ENCODE measurements at regions not wholly inside any gene's neighbourhood (a gene's known extent, or its start where the extent isn't known, plus 50 kb on each side); places are given as distances from the start of the nearest gene placed in this dataset.
"Not testable (repeated sequence)": the region's sequence is repeated elsewhere in the genome, so short reads cannot be mapped to it uniquely, and the experiment has no call there.

DNA sequence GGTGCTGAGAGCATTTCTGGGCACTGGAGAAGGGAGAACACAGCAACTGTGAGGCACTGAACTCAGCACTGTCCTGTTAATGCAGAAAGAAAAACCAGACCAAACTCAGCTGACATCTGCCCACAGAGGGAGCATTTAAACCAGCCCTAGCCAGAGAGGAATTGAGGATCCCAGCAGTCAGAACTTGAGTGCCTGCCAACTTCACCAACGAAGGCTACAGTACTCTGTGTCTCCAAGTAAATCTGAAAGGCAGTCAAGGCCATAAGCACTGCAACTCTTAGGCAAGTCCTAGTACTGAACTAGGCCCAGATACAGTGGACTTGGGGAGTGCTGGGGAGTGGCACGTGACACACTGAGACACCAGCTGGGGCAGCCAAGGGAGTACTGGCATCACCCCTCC is 176.2 kb upstream of the ZC3H15 start:
- H3K4me3 Mint-ChIP-seq: no peak overlapping the region
- peaks cover 24 to 34% of the 10 kb centered on the region in 2 donors for H3K9me3 Mint-ChIP-seq
- H3K4me1 Mint-ChIP-seq: no peaks in the 10 kb centered on the region
- DNase-seq (no peak), ATAC-seq (no peak)
- H3K27me3 Mint-ChIP-seq: no peaks in the 10 kb centered on the region
- no peak overlapping the region for H3K27ac Mint-ChIP-seq

DNA sequence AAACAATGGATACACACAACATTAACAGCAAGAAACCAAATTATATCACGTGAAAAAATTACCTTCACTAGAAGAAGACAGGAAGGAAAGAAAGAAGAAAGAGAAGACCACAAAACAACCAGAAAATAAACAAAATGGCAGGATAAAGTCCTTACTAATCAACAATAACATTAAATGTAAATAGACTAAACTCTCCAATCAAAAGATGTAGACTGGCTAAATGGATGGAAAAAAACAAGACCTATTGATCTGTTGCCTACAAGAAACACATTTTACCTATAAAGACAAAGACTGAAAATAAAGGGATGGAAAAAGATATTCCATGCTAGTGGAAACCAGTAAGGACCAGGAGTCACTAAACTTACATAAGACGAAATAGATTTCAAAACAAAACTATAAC is 167.0 kb upstream of the ZC3H15 start:
- no peaks in the 10 kb centered on the region for H3K4me1 Mint-ChIP-seq
- peaks cover 39 to 48% of the 10 kb centered on the region in 2 donors for H3K9me3 Mint-ChIP-seq
- H3K4me3 Mint-ChIP-seq: no peak overlapping the region
- no peaks in the 10 kb centered on the region for H3K27me3 Mint-ChIP-seq
- no peak for ATAC-seq
- no peak for DNase-seq
- no peak overlapping the region for H3K27ac Mint-ChIP-seq

DNA sequence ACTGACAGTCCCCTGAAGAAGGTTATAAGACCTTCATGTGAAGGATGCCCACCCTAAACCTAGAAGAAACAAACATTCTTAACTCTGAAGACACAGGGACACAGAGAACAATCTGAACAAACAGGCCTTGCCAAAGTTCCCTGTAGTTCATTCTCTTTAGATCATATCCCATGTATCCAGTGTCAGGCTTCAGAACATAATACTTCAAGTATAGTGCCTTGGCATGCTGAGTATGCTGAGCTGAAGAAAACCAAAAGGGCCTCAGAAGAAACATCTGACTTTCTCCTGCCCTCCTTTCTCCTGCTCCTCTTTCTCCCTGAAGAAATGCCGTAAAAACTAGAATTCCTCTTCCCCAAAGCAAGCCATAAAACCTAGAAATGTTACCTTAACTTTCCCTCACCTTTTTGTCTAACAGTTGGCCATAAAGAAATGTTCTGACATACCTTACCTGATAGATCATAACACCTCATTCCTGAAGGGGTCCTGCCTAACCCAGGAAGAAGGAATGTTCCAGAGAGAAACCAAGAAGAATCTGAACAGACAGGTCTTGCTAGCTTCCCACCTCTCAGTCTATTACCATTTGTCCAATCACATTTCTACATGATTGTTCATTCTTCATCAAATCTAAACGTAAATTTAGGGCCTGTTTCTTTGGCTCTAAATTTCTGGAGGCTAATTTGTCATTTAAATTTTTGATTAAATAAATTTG is 160.1 kb upstream of the ZC3H15 start:
- Mint-ChIP-seq H3K27ac (peak overlapping the region in 1 of 2 donors; percentile 29), H3K9me3 (peaks cover 26 to 29% of the 10 kb centered on the region in 2 donors), H3K4me3 (no peak overlapping the region), H3K4me1 (no peaks in the 10 kb centered on the region), H3K27me3 (no peaks in the 10 kb centered on the region)
- no peak for DNase-seq
- no peak for ATAC-seq

DNA sequence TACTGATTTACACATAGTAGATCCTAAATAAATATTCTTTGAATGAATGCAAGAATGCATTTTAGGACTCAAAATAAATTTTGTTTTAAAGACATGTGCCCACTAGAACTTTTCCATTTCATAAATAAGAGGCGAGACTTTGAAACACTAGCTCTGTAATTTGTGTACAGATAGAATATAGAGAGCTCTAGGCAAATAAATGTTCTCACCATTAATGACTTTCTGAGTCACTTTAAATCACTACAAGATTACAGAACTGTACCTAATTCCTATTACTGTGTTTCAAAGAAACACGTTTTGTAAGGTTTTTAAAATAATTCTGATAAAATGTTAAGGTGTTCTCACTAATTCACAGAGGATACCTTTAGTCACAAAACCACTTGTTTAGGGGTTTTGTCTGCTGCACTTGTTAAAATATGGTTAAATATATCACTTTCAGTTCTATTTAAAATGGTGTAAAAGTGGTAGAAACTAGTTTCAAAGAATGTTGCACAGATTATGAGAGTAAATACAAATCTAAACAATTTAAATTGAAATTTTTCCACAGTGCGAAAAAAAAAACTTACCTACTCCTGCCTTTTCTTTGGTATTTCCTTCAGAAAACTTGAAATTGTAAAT is 158.7 kb upstream of the ZC3H15 start:
- Mint-ChIP-seq H3K4me3 (no peak overlapping the region), H3K27ac (no peak overlapping the region), H3K9me3 (peaks cover 26% of the 10 kb centered on the region in 2 donors), H3K4me1 (no peaks in the 10 kb centered on the region), H3K27me3 (no peaks in the 10 kb centered on the region)
- no peak for DNase-seq
- ATAC-seq: no peak

DNA sequence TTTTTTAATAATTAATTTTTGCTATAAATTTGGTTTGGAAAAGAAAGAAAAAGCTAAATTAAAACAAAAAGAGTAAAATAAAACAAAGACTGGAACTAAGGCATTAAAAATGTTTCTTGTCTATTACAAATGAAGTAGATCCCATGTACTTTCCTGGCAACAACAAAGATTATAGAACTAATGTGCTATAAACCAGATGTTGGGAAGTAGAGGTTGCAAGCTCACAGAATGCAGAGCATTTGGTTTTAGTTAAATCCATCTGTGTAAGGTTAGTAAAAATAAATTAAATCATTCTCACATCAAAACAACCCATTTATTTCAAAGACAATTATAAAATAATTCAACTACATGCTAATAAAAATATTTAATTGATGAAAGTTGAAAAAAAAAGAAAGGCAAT is 157.2 kb upstream of the ZC3H15 start:
- H3K27me3 Mint-ChIP-seq: no peaks in the 10 kb centered on the region
- DNase-seq (no peak), ATAC-seq (no peak)
- no peak overlapping the region for H3K4me3 Mint-ChIP-seq
- H3K9me3 Mint-ChIP-seq: peaks cover 14 to 15% of the 10 kb centered on the region in 2 donors
- no peaks in the 10 kb centered on the region for H3K4me1 Mint-ChIP-seq
- no peak overlapping the region for H3K27ac Mint-ChIP-seq

DNA sequence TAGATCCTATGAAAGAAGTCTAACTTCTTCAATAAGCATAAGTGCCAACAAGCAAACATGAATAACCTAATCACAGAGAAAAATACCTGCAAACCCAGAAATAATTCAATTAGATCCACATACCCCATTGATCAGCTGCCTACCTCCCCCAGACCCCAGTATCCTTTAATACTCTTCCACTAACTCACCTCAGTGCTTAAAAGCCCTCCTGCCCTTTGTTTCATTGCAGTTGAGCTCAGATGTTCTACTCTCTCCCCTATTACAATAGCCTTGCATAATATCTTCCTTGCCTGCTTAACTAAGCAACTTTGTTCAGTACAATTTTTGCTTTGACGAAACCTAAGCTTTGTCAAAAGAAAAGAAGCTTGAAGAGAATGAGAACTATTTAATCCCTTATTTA is 156.0 kb upstream of the ZC3H15 start:
- Mint-ChIP-seq H3K9me3 (peaks cover 15 to 18% of the 10 kb centered on the region in 2 donors), H3K27me3 (no peaks in the 10 kb centered on the region), H3K27ac (no peak overlapping the region), H3K4me1 (no peaks in the 10 kb centered on the region), H3K4me3 (no peak overlapping the region)
- ATAC-seq: no peak
- DNase-seq: no peak

DNA sequence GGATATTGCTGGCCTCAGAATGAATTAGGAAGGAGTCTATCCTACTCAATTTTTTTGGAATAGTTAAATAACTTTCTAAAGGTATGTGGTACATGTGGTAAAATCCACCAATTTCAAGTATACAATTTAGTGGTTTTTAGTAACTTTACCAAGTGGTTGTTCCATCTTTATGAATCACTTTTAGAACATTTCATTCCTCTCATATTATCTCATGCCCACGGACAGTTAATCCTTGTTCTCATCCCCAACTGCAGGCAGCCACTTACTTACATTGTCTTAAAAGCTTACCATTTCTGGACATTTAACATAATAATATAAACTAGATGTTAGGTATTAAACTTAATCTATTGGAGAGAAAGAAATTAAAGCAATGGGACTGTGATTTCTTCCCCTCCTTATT is 146.3 kb upstream of the ZC3H15 start:
- Mint-ChIP-seq H3K27ac (no peak overlapping the region), H3K4me1 (no peaks in the 10 kb centered on the region), H3K4me3 (no peak overlapping the region), H3K27me3 (no peaks in the 10 kb centered on the region), H3K9me3 (peaks cover 25% of the 10 kb centered on the region in 2 donors)
- no peak for ATAC-seq
- DNase-seq: no peak

DNA sequence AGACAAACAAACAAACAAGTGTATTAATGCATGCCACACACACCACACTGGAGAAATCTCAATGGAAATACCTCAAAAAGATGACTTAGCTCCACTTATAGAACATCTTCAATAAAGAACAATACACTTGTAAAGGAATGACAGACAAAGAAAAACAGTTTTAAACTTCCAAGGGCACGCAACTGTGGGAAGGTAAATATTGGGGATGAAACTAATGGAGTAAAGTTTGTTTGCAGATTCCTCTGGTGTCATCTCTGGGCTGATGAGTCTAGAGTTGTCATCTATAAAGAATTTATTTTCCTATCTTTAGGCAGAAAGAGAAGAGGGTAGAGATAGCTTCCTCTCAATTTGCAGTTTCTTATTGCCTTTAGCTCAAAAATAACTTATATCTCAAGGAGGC is 144.0 kb upstream of the ZC3H15 start:
- no peak for DNase-seq
- H3K27ac Mint-ChIP-seq: no peak overlapping the region
- ATAC-seq: no peak
- H3K4me1 Mint-ChIP-seq: no peaks in the 10 kb centered on the region
- H3K27me3 Mint-ChIP-seq: no peaks in the 10 kb centered on the region
- peaks cover 19 to 22% of the 10 kb centered on the region in 2 donors for H3K9me3 Mint-ChIP-seq
- H3K4me3 Mint-ChIP-seq: no peak overlapping the region

DNA sequence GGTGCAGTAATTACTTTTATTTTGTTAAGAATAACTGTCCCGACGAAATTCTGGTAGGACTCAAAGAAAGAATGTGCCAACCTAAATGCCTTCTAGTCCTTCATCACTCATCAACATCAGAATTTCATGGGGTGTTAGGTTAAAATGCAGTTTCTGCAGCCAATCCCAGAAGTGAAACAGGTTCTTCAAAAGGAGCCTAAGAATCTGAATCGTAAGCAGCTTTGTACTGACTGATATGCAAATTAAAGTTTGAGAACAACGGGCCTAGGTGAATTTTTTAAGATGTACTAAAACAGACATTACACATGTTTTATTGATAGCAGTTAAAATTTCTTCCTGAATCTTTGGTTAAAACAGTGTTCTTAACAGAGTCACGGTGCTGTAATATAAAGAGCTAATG is 140.3 kb upstream of the ZC3H15 start:
- no peaks in the 10 kb centered on the region for H3K4me1 Mint-ChIP-seq
- H3K27me3 Mint-ChIP-seq: no peaks in the 10 kb centered on the region
- no peak for ATAC-seq
- H3K4me3 Mint-ChIP-seq: no peak overlapping the region
- no peak for DNase-seq
- no peak overlapping the region for H3K27ac Mint-ChIP-seq
- peaks cover 8 to 11% of the 10 kb centered on the region in 2 donors for H3K9me3 Mint-ChIP-seq

DNA sequence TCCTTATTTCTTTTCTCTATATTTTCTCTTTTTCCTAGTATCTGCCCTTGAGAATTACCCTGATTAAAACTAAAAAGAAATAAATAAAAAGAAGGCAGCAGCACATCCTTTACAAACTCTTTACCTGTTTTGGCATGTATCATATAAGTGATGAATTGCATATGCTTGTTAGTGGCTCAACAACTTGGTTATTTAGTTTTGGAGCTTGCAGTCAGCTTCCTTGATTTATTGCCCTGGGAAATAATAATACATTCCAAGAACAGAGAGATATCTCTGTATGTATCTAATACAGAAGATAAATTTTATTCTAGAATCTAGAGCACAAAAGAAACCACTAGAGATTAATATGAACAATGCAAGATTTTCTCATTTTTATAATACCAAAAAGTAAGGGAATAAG is 139.8 kb upstream of the ZC3H15 start:
- ATAC-seq (no peak), DNase-seq (no peak)
- Mint-ChIP-seq H3K4me3 (no peak overlapping the region), H3K27ac (no peak overlapping the region), H3K27me3 (no peaks in the 10 kb centered on the region), H3K9me3 (peaks cover 8 to 13% of the 10 kb centered on the region in 2 donors), H3K4me1 (no peaks in the 10 kb centered on the region)

DNA sequence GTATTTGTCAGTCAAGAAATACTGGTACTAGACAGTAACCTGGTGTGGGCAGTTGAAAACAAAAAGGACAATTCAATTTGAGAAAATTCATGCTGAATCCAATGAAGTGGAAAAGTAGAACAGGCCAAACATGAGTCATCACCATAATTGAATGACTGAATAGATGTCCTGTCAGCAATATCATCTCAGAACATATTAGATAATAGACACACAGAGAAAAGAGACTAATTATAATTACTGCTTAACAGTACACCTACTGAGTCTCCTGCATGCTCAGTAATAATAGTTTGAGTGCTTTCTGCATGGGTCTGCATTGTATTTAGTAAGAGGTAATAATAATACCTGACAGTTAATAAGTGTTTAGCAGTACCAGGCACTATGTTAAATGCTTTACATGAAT is 138.6 kb upstream of the ZC3H15 start:
- ATAC-seq: no peak
- Mint-ChIP-seq H3K4me3 (no peak overlapping the region), H3K27me3 (no peaks in the 10 kb centered on the region), H3K9me3 (peaks cover 12 to 16% of the 10 kb centered on the region in 2 donors), H3K4me1 (no peaks in the 10 kb centered on the region), H3K27ac (no peak overlapping the region)
- DNase-seq: no peak

DNA sequence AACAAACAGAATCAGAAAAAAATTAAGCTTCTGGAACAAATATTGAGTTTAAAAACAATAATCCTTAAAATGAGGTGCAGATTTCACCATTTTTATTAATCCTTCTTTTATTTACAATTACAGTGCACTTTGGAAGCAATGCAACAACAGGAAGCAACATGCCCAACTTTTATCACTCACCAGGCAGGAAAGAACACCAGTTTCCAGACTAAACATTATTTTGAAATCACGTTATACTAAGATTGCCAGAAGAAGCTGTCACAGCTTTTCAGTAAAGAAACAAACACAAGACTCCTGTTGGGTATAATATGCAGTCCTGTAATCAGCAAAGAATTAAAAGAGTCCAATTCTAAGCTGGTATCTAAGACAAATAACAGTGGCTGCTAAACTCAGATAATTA is 137.9 kb upstream of the ZC3H15 start:
- no peak for DNase-seq

DNA sequence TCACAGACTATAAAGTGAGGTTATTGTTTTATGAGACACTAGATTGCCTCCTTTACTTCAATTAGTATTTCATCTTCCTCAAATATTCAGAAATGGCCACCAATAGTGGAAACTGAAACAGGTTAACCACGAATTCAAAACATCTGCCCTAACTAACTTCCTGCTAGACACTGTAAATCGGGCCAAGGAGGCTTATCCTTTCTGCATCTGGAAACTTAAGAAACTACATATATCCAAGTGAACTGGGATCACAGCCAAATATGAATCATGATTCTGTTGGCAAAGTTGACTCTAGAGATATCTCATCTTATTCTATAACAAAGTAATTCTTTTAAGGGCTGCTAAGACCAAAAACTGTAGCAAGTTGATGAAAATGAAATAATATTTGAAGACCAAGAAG is 136.6 kb upstream of the ZC3H15 start:
- DNase-seq: no peak
- no peaks in the 10 kb centered on the region for H3K4me1 Mint-ChIP-seq
- H3K27me3 Mint-ChIP-seq: no peaks in the 10 kb centered on the region
- H3K27ac Mint-ChIP-seq: peak overlapping the region in 1 of 2 donors; percentile 33
- peaks cover 23 to 28% of the 10 kb centered on the region in 2 donors for H3K9me3 Mint-ChIP-seq
- no peak overlapping the region for H3K4me3 Mint-ChIP-seq
- no peak for ATAC-seq

More for the DNA sequence above, 137.9 kb upstream of the ZC3H15 start:
- Mint-ChIP-seq H3K4me3 (no peak overlapping the region), H3K9me3 (peaks cover 14 to 20% of the 10 kb centered on the region in 2 donors), H3K27me3 (no peaks in the 10 kb centered on the region), H3K27ac (no peak overlapping the region), H3K4me1 (no peaks in the 10 kb centered on the region)
- no peak for ATAC-seq

DNA sequence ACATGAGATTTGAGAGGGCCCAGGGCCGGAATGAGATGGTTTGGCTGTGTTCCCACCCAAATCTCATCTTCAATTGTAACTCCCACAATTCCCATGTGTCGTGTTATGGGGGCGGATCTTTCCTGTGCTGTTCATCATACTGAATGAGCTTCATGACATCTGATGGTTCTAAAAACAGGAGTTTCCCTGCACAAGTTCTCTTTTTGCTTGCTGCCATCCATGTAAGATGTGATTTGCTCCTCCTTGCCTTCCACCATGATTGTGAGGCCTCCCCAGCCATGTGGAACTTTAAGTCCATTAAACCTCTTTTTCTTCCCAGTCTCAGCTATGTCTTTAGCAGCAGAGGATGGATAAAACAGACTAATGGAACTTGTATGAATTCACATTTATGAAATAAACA is 131.9 kb upstream of the ZC3H15 start:
- not testable (repeated sequence) for DNase-seq, H3K27me3 Mint-ChIP-seq, H3K4me3 Mint-ChIP-seq, ATAC-seq, H3K27ac Mint-ChIP-seq, H3K4me1 Mint-ChIP-seq
- peaks cover 28 to 31% of the 10 kb centered on the region in 2 donors for H3K9me3 Mint-ChIP-seq

DNA sequence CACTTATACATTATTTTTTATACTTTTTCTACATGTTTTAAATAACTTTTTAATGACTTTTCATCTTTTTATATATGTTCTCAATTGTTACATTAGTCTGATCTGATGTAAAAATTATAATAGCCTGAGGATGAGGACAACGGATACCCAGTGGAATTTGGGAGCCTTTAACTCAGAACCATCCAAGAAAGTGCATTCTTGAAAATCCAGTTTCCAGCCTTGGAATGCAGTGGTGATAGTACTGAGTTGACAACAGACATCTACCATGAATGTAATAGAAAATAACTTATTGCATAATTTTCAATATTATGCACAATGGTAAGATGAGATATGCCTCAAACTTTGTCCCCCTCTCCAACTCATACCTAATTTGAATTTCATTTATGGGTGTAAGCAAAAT is 120.7 kb upstream of the ZC3H15 start:
- DNase-seq (no peak), ATAC-seq (no peak)
- Mint-ChIP-seq H3K9me3 (peaks cover 11 to 15% of the 10 kb centered on the region in 2 donors), H3K4me1 (no peaks in the 10 kb centered on the region), H3K27ac (no peak overlapping the region), H3K4me3 (no peak overlapping the region), H3K27me3 (no peaks in the 10 kb centered on the region)

DNA sequence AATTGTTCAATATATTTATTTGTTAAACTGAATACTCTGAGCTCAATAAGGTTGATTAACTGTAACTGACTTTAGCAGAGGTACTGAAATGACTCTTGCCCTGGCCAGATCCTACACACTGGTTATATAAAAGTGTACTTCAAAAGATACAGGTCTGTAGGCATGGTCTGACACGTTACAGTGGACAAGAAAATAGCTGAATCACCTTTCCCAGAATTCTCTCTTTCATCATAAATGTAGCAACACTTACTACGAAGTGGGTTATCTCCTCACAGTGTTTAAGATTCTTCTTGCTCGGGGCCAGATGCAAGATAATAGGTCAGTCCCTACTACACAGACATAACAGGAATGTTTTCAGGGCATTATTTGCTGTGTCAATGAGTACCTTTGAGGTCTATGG is 107.0 kb upstream of the ZC3H15 start:
- ATAC-seq (no peak), DNase-seq (no peak)
- no peak overlapping the region for H3K4me3 Mint-ChIP-seq
- H3K27me3 Mint-ChIP-seq: no peaks in the 10 kb centered on the region
- H3K4me1 Mint-ChIP-seq: no peaks in the 10 kb centered on the region
- peaks cover 14 to 25% of the 10 kb centered on the region in 2 donors for H3K9me3 Mint-ChIP-seq
- H3K27ac Mint-ChIP-seq: no peak overlapping the region

DNA sequence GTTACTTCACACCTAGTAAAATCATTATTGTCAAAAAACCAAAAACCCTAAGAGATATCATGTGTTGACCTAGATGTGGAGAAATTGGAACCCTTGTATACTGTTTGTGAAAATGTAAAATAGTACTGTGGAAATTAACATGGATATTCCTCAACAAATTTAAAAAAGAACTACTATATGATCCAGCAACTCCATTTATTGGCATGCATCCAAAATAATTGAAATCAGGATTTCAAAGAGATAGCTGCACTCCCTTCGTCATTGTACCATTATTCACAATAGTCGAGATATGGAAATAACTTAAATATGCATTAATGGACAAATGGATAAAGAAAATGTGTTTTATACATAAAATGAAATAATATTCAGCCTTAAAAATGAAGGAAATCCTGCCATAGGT is 105.3 kb upstream of the ZC3H15 start:
- Mint-ChIP-seq H3K4me1 (no peaks in the 10 kb centered on the region), H3K4me3 (no peak overlapping the region), H3K27ac (no peak overlapping the region), H3K9me3 (peaks cover 19 to 30% of the 10 kb centered on the region in 2 donors), H3K27me3 (no peaks in the 10 kb centered on the region)
- ATAC-seq (no peak), DNase-seq (no peak)

Data from stimulated activated naive CD8-positive, alpha-beta T cell treated with anti-CD3 and anti-CD28 coated beads, Interleukin-15, amount 100 ng/mL, for 72 hours (primary cell).